HG03469 (cell line): ENCODE measurements at regions not wholly inside any gene's neighbourhood (a gene's known extent, or its start where the extent isn't known, plus 50 kb on each side); places are given as distances from the start of the nearest gene placed in this dataset.

Experiments
- ATAC-seq: cut with Tn5 transposase; IDR thresholded peaks from one replicate; pipeline ENCODE4 v1.9.1; 2021; ENCODE audit warnings: mild to moderate bottlenecking, moderate library complexity, moderate number of reproducible peaks; ENCODE audit not compliant: unreplicated experiment

GRCh38 chr4:111453216-111453615 lies 692.0 kb upstream of the FAM241A start:
- no peak for ATAC-seq

DNA sequence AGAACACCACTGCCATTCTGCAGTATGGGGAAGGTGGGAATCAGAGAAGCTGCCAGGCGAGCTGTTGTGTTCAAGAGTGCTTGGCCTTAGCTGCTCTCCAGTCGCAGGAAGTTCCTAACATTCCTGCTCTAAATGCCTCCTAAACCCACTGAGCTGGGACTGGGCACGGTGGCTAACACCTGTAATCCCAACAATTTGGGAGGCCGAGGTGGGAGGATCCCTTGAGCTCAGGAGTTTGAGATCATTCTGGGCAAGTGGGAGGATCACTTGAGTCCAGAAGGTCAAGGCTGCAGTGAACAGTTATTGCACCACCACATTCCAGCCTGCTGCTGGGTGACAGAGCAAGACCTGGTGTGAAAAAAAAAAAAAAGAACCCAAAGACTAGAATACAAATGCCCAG lies 690.3 kb upstream of the FAM241A start:
- no peak for ATAC-seq

GRCh38 chr4:111464251-111465045 lies 680.8 kb upstream of the FAM241A start:
- ATAC-seq = no peak

GRCh38 chr4:111466811-111467604 lies 678.2 kb upstream of the FAM241A start:
- ATAC-seq = no peak

DNA sequence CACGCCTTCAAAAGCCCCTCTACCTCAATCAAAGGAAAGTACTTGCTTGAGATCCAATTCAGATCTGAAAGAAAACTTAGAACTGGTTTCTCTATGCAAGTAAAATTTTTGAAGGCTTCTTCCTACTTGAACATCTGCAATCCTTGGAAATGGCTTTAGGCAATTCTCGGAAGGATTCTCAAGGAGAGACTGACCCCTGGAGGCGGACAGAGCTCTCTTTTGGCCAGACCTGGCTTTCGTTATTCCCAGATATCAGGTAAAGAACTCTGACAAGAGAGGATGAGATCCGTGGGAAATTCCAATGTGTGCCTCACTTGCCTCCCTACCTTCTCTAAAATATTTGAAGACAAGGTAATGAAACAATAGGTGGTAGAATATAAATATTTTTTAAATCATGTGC lies 670.3 kb upstream of the FAM241A start:
- ATAC-seq = no peak

DNA sequence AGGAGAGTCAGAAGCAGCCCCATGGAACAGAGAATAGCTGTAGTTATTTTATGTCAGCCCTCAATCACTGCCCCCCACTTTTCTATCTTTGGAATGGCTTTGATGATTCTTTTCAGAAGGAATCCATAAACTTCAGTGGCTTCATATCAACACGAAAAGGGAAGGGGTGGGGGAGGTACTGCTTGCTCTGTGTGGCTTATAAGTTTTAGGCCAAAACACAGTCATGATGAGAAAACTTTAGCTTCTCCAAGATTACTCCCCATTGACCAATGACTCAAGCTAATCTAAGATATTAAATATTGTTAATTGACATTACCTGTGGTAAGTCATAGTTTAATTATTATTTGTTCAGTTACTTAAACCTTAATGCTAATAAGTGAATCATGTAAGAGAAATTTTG lies 669.6 kb upstream of the FAM241A start:
- ATAC-seq = no peak

DNA sequence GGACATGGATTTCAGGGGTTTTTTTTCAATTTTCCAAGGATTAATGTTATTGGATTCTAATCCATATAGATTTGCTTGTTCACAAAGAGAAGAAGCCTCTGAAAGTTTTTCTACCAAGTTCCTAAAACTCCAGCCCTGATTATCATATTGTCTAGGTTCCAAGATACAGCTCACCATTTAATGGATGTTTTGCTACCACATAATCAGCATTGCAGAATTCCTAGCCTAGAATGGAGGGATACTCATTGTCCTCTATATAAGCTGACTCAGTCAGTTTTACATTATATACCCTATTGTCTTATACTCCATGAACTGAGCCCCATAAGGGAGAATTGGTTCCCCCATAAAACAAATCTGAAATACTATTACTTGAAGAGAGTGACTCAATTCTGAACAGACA lies 664.7 kb upstream of the FAM241A start:
- ATAC-seq = no peak

DNA sequence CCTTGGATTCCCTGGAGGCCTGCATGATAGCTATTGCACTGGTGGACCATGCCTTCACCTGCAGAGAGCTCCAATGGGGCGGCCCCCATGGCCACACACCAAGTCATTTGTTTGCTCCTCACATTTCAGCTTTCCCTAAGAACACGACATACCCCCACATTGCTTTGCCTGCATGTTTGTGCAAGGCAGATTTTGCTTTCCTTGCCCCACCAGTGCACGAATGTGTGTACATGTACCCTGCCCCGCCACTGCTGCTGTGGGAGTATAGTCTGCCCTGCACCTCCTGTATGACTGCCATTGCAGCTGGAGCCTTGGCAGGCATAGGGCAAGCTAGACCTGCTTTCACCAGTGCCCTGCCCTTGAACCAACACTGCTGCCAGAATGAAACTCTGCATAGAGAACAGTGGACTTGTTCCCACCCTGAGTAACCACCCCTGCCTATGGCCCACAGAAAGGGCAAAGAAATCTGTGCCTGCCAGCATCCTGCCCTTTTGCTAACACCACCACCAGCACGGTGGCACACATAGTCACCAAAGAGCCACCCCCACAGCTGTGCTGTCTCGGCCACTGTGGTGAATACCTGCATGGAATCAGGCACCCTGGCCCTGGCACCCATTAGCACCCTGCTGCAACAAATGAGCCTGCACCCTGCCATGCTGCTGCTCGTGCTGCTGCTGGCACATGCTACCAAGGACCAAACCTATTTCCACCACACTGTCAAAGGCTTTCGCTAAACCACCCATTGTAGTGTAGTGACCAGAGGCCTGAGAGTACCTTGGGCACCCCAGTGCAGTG lies 661.7 kb upstream of the FAM241A start:
- no peak for ATAC-seq

- no peak for ATAC-seq
Measured at GRCh38 chr4:111492496-111492895, 652.8 kb upstream of the FAM241A start.

- ATAC-seq = no peak
Measured at GRCh38 chr4:111494471-111494870, 650.8 kb upstream of the FAM241A start.

DNA sequence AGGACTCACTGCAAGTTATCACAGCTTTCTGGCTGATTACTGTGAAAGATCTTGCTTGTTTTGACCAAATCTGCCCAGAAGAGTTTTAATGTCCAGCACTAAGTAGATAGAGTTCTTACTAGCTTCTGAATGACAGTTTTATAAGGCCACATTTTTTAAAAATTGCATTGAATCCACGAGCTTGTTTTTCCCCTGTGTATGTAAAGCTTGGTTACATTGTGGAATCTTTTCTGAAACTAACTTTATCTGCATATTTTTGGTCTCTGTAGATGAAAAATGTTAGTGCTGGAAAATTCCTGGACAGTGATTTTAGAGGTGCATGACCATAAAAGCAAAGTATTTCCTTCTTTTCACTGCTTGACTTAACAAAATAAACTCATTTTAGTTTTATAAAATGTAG lies 650.3 kb upstream of the FAM241A start:
- no peak for ATAC-seq

DNA sequence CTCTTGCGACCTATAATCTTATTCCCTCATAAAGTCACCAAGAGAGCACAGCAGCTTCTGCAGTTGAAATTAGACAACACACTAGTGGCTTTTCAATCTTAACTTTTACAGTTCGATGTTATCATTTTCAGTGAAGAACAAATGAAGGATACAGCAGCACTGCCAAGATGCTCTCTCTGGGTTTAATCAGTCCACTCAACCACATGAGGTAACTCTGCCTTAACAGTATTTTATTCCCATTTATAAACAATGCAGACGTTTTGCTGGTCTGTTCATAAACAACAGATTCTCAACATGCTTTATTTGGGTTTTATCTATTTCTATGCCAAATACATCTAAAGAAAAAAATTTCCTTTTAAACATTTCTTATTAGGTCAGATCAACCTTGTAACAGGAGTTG lies 646.0 kb upstream of the FAM241A start:
- ATAC-seq = no peak

GRCh38 chr4:111499706-111500105 lies 645.5 kb upstream of the FAM241A start:
- ATAC-seq = no peak

GRCh38 chr4:111500858-111501257 lies 644.4 kb upstream of the FAM241A start:
- ATAC-seq = no peak

GRCh38 chr4:111501946-111502345 lies 643.3 kb upstream of the FAM241A start:
- no peak for ATAC-seq

GRCh38 chr4:111502626-111503025 lies 642.6 kb upstream of the FAM241A start:
- no peak for ATAC-seq

DNA sequence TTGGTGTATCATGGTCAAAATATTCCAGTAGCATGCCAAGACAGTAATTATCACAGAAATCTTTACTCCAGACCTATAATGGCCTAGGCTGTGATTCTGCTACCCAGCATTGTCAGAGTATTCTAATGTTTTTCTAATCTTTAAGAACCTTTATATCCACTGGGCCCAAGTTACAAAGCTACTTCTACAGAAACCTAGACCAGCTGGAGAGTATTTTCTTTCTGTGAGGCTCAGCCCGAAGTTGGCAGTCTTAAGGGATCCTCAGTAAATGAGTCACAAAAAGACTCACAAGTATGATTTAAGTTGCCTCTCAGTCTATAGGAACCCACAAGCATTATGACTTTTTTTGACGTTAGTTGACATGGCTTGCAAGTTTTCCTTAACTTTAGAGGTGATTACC lies 638.5 kb upstream of the FAM241A start:
- no peak for ATAC-seq

DNA sequence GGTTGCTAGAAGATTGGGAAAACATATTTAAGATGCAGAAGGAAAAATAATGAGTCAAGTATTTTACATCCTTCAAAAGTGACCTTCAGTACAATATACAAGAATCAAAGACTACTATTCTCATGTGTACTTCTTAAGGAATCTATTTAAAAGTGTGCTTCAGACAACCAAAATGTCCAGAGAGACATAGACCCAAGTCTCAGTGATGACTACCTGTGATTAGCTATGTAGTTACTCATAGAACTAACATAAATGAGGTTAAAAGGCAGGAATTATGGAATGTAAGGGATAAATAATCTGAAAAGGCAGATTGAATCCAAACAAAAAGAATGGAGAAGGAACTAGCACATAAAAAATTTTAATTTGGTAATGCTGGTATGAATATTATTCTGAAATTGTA lies 634.7 kb upstream of the FAM241A start:
- no peak for ATAC-seq

DNA sequence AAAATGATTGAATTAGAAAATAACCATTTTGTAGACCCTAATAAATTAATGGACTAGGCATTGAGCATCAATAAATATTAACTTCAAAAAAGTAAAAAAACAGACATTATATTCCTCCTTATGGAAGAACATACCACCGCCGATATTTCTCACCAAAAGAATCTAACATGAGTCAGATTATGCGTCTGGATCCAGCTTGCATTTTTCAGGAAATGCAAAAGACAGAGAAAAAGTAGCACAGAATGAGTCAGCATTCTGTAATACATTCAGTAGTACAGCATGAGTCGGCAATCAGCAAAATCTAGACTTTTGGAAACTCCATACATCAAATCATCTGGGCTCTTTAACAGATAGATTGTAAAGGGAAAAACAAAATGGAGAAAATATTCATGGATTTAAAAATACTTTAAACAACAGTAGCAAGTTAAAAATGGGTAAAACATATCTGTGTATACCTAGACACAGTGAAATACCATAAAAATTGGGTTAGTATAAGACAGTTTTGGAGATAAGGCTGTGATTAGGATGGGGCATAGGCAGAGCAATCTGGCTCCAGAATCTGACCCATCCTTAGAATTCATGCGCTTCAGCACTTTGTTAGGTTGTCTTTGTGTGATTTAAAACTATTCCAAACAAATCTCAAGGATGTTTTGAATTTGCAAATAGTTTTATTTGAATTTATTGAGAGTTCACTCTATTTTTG lies 633.0 kb upstream of the FAM241A start:
- no peak for ATAC-seq

DNA sequence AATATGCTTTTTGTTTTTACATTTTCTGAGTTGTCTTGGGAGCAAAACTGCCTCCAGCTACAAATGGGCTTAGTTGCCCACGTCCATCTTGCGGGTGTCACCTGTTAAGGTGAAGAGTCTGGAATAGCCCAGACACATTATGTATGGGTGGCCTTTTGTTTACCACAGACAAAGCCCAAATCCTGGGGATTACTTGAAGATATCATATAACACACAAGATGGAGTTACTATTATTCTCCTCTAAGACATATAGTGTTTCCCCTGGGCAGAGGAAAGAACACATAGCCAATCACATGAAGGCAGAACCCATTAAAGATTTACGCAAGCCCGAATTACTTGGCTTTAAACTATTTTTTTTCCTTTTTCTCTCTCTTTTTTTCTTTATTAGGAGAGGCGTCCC lies 625.6 kb upstream of the FAM241A start:
- no peak for ATAC-seq

- no peak for ATAC-seq
Measured at GRCh38 chr4:111530446-111530845, 614.8 kb upstream of the FAM241A start.
